Mesendoderm (in vitro differentiated cells): ENCODE measurements at regions not wholly inside any gene's neighbourhood (a gene's known extent, or its start where the extent isn't known, plus 50 kb on each side); places are given as distances from the start of the nearest gene placed in this dataset.
A peak's percentile ranks its signal among the peaks of the same experiment; 100 is the strongest.

Experiments
- DNase-seq: peaks from one replicate; pipeline ENCODE4 v3.0.0; 2013
- H2AK5ac ChIP-seq: 2 replicates; pipeline ENCODE4 v1.6.1; 2013; ENCODE audit warnings: low read length, inconsistent platforms
- H2BK120ac ChIP-seq: 2 replicates; pipeline ENCODE4 v1.6.1; 2013; ENCODE audit warnings: low read depth, mild to moderate bottlenecking, low read length, moderate library complexity, mixed read lengths
- H2BK15ac ChIP-seq: replicated peaks from 2 replicates; pipeline ENCODE4 v1.6.1; 2013; ENCODE audit warnings: low read depth, mild to moderate bottlenecking, moderate library complexity
- H2BK5ac ChIP-seq: 2 replicates; pipeline ENCODE4 v1.6.1; 2013; ENCODE audit warnings: low read length, inconsistent platforms
- H3K18ac ChIP-seq: 2 replicates; pipeline ENCODE4 v1.6.1; 2013; ENCODE audit warnings: mild to moderate bottlenecking, low read length, mixed read lengths
- H3K23ac ChIP-seq: one replicate; pipeline ENCODE4 v1.6.1; 2013; ENCODE audit warnings: low read length
- H3K27ac ChIP-seq: 2 replicates; pipeline ENCODE4 v1.5.1; 2013; ENCODE audit warnings: low read depth, mild to moderate bottlenecking, inconsistent platforms, low read length, moderate library complexity
- H3K27me3 ChIP-seq: 2 replicates; pipeline ENCODE4 v1.6.1; 2013; ENCODE audit warnings: low read length, control low read depth, mild to moderate bottlenecking, inconsistent platforms; ENCODE audit not compliant: insufficient read depth, poor library complexity
- H3K36me3 ChIP-seq: 2 replicates; pipeline ENCODE4 v1.6.1; 2013; ENCODE audit warnings: low read length, inconsistent platforms; ENCODE audit not compliant: control insufficient read depth, insufficient read depth
- H3K4ac ChIP-seq: one replicate; pipeline ENCODE4 v1.6.1; 2013; ENCODE audit warnings: low read depth, mild to moderate bottlenecking, low read length, moderate library complexity
- H3K4me1 ChIP-seq: 2 replicates; pipeline ENCODE4 v1.6.1; 2013; ENCODE audit warnings: low read depth, low read length, inconsistent platforms; ENCODE audit not compliant: control insufficient read depth
- H3K4me2 ChIP-seq: 2 replicates; pipeline ENCODE4 v1.6.1; 2013; ENCODE audit warnings: low read length
- H3K4me3 ChIP-seq: 2 replicates; pipeline ENCODE4 v1.5.1; 2013; ENCODE audit warnings: mild to moderate bottlenecking, low read length
- H3K56ac ChIP-seq: one replicate; pipeline ENCODE4 v1.6.1; 2013; ENCODE audit warnings: low read length
- H3K79me1 ChIP-seq: 2 replicates; pipeline ENCODE4 v1.6.1; 2013; ENCODE audit warnings: low read length, inconsistent platforms
- H3K79me2 ChIP-seq: 2 replicates; pipeline ENCODE4 v1.6.1; 2013; ENCODE audit warnings: mild to moderate bottlenecking, low read length; ENCODE audit not compliant: control insufficient read depth, insufficient read depth
- H3K9ac ChIP-seq: 2 replicates; pipeline ENCODE4 v1.6.1; 2013; ENCODE audit warnings: low read length, inconsistent platforms
- H4K5ac ChIP-seq: one replicate; pipeline ENCODE4 v1.6.1; 2013; ENCODE audit warnings: low read length
- H4K8ac ChIP-seq: one replicate; pipeline ENCODE4 v1.6.1; 2013; ENCODE audit warnings: low read depth, mild to moderate bottlenecking, control low read depth, low read length, moderate library complexity
- WGBS: extraction: QIAGEN DNeasy Blood & Tissue Kit; methylation state at CpG from one replicate; pipeline ENCODE4 v1.1.7; 2013; ENCODE audit warnings: low lambda C conversion rate, missing lambda C conversion rate; ENCODE audit not compliant: insufficient coverage; ENCODE audit errors: extremely low coverage; 5-methylcytosine and 5-hydroxymethylcytosine counted together

DNA sequence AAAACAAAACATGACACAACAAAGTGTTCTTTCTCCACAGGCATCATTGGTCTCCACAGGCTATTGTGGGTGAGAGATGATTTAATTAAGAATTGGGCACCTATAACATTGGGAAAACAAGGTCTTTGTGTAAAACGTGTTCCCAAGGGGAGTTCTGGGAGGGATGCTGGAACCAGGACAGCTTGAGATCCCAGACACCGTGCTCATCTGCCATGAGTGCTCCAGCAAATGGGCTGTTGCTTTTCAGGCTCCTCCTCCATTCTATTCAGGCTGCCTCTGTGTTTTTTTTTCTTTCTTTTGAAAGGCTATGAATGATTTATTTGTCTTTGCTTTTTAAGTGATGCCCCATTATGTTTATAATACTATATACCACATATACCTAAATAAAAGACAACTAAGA lies 122.4 kb downstream of the DACT1 start:
- Histone ChIP-seq H4K5ac (no peak overlapping the region), H3K36me3 (no peaks in the 10 kb centered on the region), H3K79me2 (no peaks in the 10 kb centered on the region), H3K4me3 (no peak overlapping the region), H3K79me1 (no peaks in the 10 kb centered on the region), H4K8ac (no peak overlapping the region), H2BK5ac (no peak overlapping the region), H2BK15ac (no peak overlapping the region), H3K27me3 (no peaks in the 10 kb centered on the region), H3K23ac (no peak overlapping the region), H3K56ac (no peak overlapping the region), H2AK5ac (no peak overlapping the region), H3K4me1 (no peaks in the 10 kb centered on the region), H3K4ac (no peak overlapping the region), H3K4me2 (no peak overlapping the region), H3K9ac (no peak overlapping the region), H3K27ac (no peak overlapping the region), H2BK120ac (no peak overlapping the region), H3K18ac (no peak overlapping the region)
- DNase-seq = no peak
- WGBS = no CpG with 5 or more reads among the region's 2 CpGs

DNA sequence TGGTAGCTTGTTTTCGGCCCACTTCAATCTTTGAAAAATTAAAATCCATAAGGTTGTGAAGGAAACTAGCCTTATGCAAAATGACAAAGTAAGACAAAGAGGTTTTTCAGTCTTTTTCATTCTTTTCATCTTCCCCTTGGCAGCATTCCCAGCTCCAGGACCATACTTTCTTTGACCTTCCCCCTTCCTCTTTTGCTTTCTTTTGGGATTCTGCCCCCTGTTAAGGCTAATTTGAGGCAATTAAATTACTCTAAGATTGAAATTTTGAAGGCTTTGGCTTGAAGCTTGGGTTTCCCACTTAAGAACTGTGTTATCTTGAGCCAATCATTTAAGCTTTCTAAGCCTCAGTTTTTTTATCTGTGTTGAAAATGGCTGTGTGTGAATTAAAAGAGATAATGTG lies 124.9 kb downstream of the DACT1 start:
- Histone ChIP-seq H2AK5ac (no peak overlapping the region), H2BK5ac (no peak overlapping the region), H2BK15ac (no peak overlapping the region), H2BK120ac (no peak overlapping the region), H3K79me2 (no peaks in the 10 kb centered on the region), H3K56ac (no peak overlapping the region), H3K27ac (no peak overlapping the region), H4K8ac (no peak overlapping the region), H3K4me2 (no peak overlapping the region), H3K18ac (no peak overlapping the region), H3K23ac (no peak overlapping the region), H3K27me3 (no peaks in the 10 kb centered on the region), H3K9ac (no peak overlapping the region), H3K4ac (no peak overlapping the region), H3K79me1 (no peaks in the 10 kb centered on the region), H4K5ac (no peak overlapping the region), H3K4me3 (no peak overlapping the region), H3K36me3 (no peaks in the 10 kb centered on the region), H3K4me1 (no peaks in the 10 kb centered on the region)
- DNase-seq = peak; percentile 56
- no CpG with 5 or more reads among the region's 1 CpG for WGBS

GRCh38 chr14:58763210-58763609 lies 125.4 kb downstream of the DACT1 start:
- no peak overlapping the region for H3K23ac ChIP-seq
- H3K4me1 ChIP-seq = no peaks in the 10 kb centered on the region
- H2BK15ac ChIP-seq = no peak overlapping the region
- WGBS = no CpG with 5 or more reads among the region's 4 CpGs
- H3K9ac ChIP-seq = no peak overlapping the region
- no peaks in the 10 kb centered on the region for H3K27me3 ChIP-seq
- H3K79me2 ChIP-seq = no peaks in the 10 kb centered on the region
- H4K8ac ChIP-seq = no peak overlapping the region
- H3K18ac ChIP-seq = no peak overlapping the region
- no peak overlapping the region for H3K4me2 ChIP-seq
- H4K5ac ChIP-seq = no peak overlapping the region
- H3K4ac ChIP-seq = no peak overlapping the region
- H3K27ac ChIP-seq = no peak overlapping the region
- H3K36me3 ChIP-seq = no peaks in the 10 kb centered on the region
- no peaks in the 10 kb centered on the region for H3K79me1 ChIP-seq
- no peak overlapping the region for H2BK120ac ChIP-seq
- H3K4me3 ChIP-seq = no peak overlapping the region
- H3K56ac ChIP-seq = no peak overlapping the region
- peak; percentile 55 for DNase-seq
- no peak overlapping the region for H2BK5ac ChIP-seq
- no peak overlapping the region for H2AK5ac ChIP-seq

GRCh38 chr14:58765418-58765831 lies 127.7 kb downstream of the DACT1 start:
- Histone ChIP-seq H3K79me2 (no peaks in the 10 kb centered on the region), H2AK5ac (no peak overlapping the region), H3K4me3 (no peak overlapping the region), H3K4me1 (no peaks in the 10 kb centered on the region), H3K27me3 (no peaks in the 10 kb centered on the region), H3K27ac (no peak overlapping the region), H3K4ac (no peak overlapping the region), H3K79me1 (no peaks in the 10 kb centered on the region), H2BK15ac (no peak overlapping the region), H3K4me2 (no peak overlapping the region), H4K8ac (no peak overlapping the region), H2BK120ac (no peak overlapping the region), H3K9ac (no peak overlapping the region), H4K5ac (no peak overlapping the region), H3K23ac (no peak overlapping the region), H2BK5ac (no peak overlapping the region), H3K18ac (no peak overlapping the region), H3K56ac (no peak overlapping the region), H3K36me3 (no peaks in the 10 kb centered on the region)
- no CpG with 5 or more reads among the region's 12 CpGs for WGBS
- no peak for DNase-seq

GRCh38 chr14:58765843-58766242 lies 128.1 kb downstream of the DACT1 start:
- no peaks in the 10 kb centered on the region for H3K79me2 ChIP-seq

GRCh38 chr14:58769011-58769643 lies 131.4 kb downstream of the DACT1 start:
- no peaks in the 10 kb centered on the region for H3K4me1 ChIP-seq
- no peak overlapping the region for H3K27ac ChIP-seq
- DNase-seq = peak; percentile 90
- H2AK5ac ChIP-seq = no peak overlapping the region
- no peak overlapping the region for H4K8ac ChIP-seq
- H3K23ac ChIP-seq = no peak overlapping the region
- no peak overlapping the region for H2BK5ac ChIP-seq
- H4K5ac ChIP-seq = no peak overlapping the region
- H3K4me2 ChIP-seq = no peak overlapping the region
- H3K36me3 ChIP-seq = no peaks in the 10 kb centered on the region
- no peak overlapping the region for H2BK15ac ChIP-seq
- no peaks in the 10 kb centered on the region for H3K79me1 ChIP-seq
- H3K4me3 ChIP-seq = no peak overlapping the region
- no peak overlapping the region for H3K56ac ChIP-seq
- H2BK120ac ChIP-seq = no peak overlapping the region
- H3K9ac ChIP-seq = no peak overlapping the region
- WGBS = no CpG with 5 or more reads among the region's 5 CpGs
- no peaks in the 10 kb centered on the region for H3K79me2 ChIP-seq
- H3K27me3 ChIP-seq = no peaks in the 10 kb centered on the region
- H3K4ac ChIP-seq = no peak overlapping the region
- H3K18ac ChIP-seq = no peak overlapping the region

More at GRCh38 chr14:58765843-58766242, 128.1 kb downstream of the DACT1 start:
- H2AK5ac ChIP-seq = no peak overlapping the region
- H3K18ac ChIP-seq = no peak overlapping the region
- no peak overlapping the region for H3K56ac ChIP-seq
- no peaks in the 10 kb centered on the region for H3K36me3 ChIP-seq
- H3K4me3 ChIP-seq = no peak overlapping the region
- H3K27ac ChIP-seq = no peak overlapping the region
- H3K79me1 ChIP-seq = no peaks in the 10 kb centered on the region
- H4K8ac ChIP-seq = no peak overlapping the region
- H3K9ac ChIP-seq = no peak overlapping the region
- H3K4me2 ChIP-seq = no peak overlapping the region
- H3K27me3 ChIP-seq = no peaks in the 10 kb centered on the region
- no peaks in the 10 kb centered on the region for H3K4me1 ChIP-seq
- no CpG with 5 or more reads among the region's 6 CpGs for WGBS
- H2BK120ac ChIP-seq = no peak overlapping the region
- no peak overlapping the region for H3K23ac ChIP-seq
- H2BK5ac ChIP-seq = no peak overlapping the region
- no peak overlapping the region for H4K5ac ChIP-seq
- H2BK15ac ChIP-seq = no peak overlapping the region
- DNase-seq = peak; percentile 72
- H3K4ac ChIP-seq = no peak overlapping the region
